ENCODE measurements at regions not wholly inside any gene's neighbourhood (a gene's known extent, or its start where the extent isn't known, plus 50 kb on each side); places are given as distances from the start of the nearest gene placed in this dataset.

- TF ChIP-seq CREB1 (IDR thresholded peaks at IDR 0.05) (no peak), EP300 (IDR thresholded peaks at IDR 0.05; ENCODE audit: borderline replicate concordance in 1 of 2, low read depth in 2 of 2, low read length in 2 of 2) (no peak), CTCF (IDR thresholded peaks at IDR 0.05; ENCODE audit: control extremely low read depth in 1 of 3, insufficient read depth in 1 of 3, low read depth in 1 of 3, low read length in 3 of 3) (no peak), SIRT6 (IDR thresholded peaks at IDR 0.05; ENCODE audit: low read length) (no peak), POLR2A (IDR thresholded peaks at IDR 0.05; ENCODE audit: control extremely low read depth in 1 of 2, low read depth in 2 of 2, low read length in 2 of 2) (no peak)
Observed at GRCh38 chr5:98403131-98403530, 370.3 kb upstream of the RGMB start.

Data from H1 (cell line).